ENCODE measurements at regions not wholly inside any gene's neighbourhood (a gene's known extent, or its start where the extent isn't known, plus 50 kb on each side); places are given as distances from the start of the nearest gene placed in this dataset.

DNA sequence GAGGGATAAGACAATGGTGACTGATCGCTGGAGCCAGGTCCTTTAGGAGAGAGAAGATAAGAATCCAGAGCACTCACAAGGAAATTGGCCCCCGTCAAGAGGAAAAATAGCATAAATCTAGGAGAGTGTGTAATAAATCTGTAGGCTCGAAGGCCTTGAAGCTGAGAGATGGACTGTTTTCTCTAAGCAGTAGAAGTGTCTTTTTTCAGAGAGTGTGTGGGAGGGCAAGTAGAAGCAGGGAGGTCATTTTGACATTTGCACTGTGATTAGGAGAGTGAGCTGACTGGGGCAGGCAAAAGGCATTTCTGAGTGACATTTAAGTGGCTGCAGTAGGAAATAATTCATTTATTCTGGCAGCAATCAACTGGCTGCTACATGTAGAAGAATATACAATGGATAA, 78.0 kb upstream of the DDHD1 start:
- no peak overlapping the region for H3K4me3 ChIP-seq
- peak overlapping the region; percentile 4 for H3K27ac ChIP-seq (replicated peaks)
- no peak for TF ChIP-seq CTCF (IDR thresholded peaks at IDR 0.05; ENCODE audit: borderline replicate concordance)
- DNase-seq, result no peak
- intact Hi-C loops (cut with micrococcal nuclease), result no loop called here
- no peaks in the 10 kb centered on the region for H3K36me3 ChIP-seq
- H3K27me3 ChIP-seq (ENCODE audit: low read depth), result no peaks in the 10 kb centered on the region
- H3K4me1 ChIP-seq, result no peaks in the 10 kb centered on the region
- peaks cover 2% of the 10 kb centered on the region for H3K9me3 ChIP-seq (replicated peaks)

DNA sequence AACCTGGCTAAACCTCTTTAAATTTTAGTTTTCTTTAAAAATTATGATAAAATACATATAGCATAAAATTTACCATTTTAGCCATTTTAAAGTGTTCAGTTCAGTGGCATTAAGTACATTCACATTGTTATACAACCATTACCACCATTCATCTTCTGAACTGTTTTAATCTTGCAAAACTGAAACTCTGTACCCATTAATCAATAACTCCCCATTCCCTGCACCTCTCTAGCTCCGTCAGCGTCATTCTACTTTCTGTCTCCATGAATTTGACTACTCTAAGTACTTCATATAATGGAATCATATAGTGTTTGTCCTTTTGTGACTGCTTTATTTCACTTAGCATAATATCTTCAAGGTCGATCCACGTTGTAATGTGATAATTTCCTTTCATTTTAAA, 75.8 kb upstream of the DDHD1 start:
- no peak overlapping the region for H3K27ac ChIP-seq (replicated peaks)
- no peaks in the 10 kb centered on the region for H3K27me3 ChIP-seq (ENCODE audit: low read depth)
- H3K9me3 ChIP-seq (replicated peaks), result peaks cover 20% of the 10 kb centered on the region
- no peak for DNase-seq
- no peak overlapping the region for H3K4me3 ChIP-seq
- no peak for TF ChIP-seq CTCF (IDR thresholded peaks at IDR 0.05; ENCODE audit: borderline replicate concordance)
- no peaks in the 10 kb centered on the region for H3K36me3 ChIP-seq
- intact Hi-C loops (cut with micrococcal nuclease), result no loop called here
- no peaks in the 10 kb centered on the region for H3K4me1 ChIP-seq

- DNase-seq, result no peak
- no peaks in the 10 kb centered on the region for H3K36me3 ChIP-seq
- intact Hi-C loops (cut with micrococcal nuclease), result no loop called here
- H3K4me1 ChIP-seq, result no peaks in the 10 kb centered on the region
- H3K9me3 ChIP-seq (replicated peaks), result peaks cover 24% of the 10 kb centered on the region
- H3K4me3 ChIP-seq, result no peak overlapping the region
- no peak for TF ChIP-seq CTCF (IDR thresholded peaks at IDR 0.05; ENCODE audit: borderline replicate concordance)
- H3K27ac ChIP-seq (replicated peaks), result no peak overlapping the region
- no peaks in the 10 kb centered on the region for H3K27me3 ChIP-seq (ENCODE audit: low read depth)
These were observed 74.1 kb upstream of the DDHD1 start for GRCh38 chr14:53227154-53227718.

- no peaks in the 10 kb centered on the region for H3K27me3 ChIP-seq (ENCODE audit: low read depth)
- DNase-seq, result peak; percentile 25
- peaks cover 29% of the 10 kb centered on the region for H3K9me3 ChIP-seq (replicated peaks)
- H3K4me3 ChIP-seq, result no peak overlapping the region
- intact Hi-C loops (cut with micrococcal nuclease), result no loop called here
- no peak overlapping the region for H3K27ac ChIP-seq (replicated peaks)
- H3K36me3 ChIP-seq, result no peaks in the 10 kb centered on the region
- no peaks in the 10 kb centered on the region for H3K4me1 ChIP-seq
- TF ChIP-seq CTCF (IDR thresholded peaks at IDR 0.05; ENCODE audit: borderline replicate concordance), result no peak
These were observed 73.4 kb upstream of the DDHD1 start for GRCh38 chr14:53226553-53226952.

- H3K27ac ChIP-seq (replicated peaks), result no peak overlapping the region
- no peak for DNase-seq
- no peaks in the 10 kb centered on the region for H3K36me3 ChIP-seq
- intact Hi-C loops (cut with micrococcal nuclease), result no loop called here
- peaks cover 25% of the 10 kb centered on the region for H3K9me3 ChIP-seq (replicated peaks)
- no peaks in the 10 kb centered on the region for H3K27me3 ChIP-seq (ENCODE audit: low read depth)
- H3K4me3 ChIP-seq, result no peak overlapping the region
- no peak for TF ChIP-seq CTCF (IDR thresholded peaks at IDR 0.05; ENCODE audit: borderline replicate concordance)
- H3K4me1 ChIP-seq, result peaks cover 10% of the 10 kb centered on the region
These were observed 67.8 kb upstream of the DDHD1 start for GRCh38 chr14:53220914-53221313.

All from left ventricle myocardium inferior (tissue), 1 donor.